Endothelial cell of umbilical vein (primary cell): ENCODE measurements at regions not wholly inside any gene's neighbourhood (a gene's known extent, or its start where the extent isn't known, plus 50 kb on each side); places are given as distances from the start of the nearest gene placed in this dataset.
A peak's percentile ranks its signal among the peaks of the same experiment; 100 is the strongest.

Experiments
- BruUV-seq: library from RNA; stranded (reverse); fragments of 400-500 nt; replicated peaks from 2 replicates; lab custom pipeline; 2021; lab: Mats Ljungman, UMichigan
- CTCF ChIA-PET: fragments of 300-600, 350-600 bp; sonication (Branson Sonifier 250); formaldehyde crosslinking; loops from one replicate; lab custom pipeline; 2021; ENCODE audit warnings: antibody characterized with exemption, inconsistent platforms; lab: Charles Lee
- POLR2A ChIA-PET: fragments of 300-600, 350-600 bp; sonication (Branson Sonifier 250); formaldehyde crosslinking; loops from one replicate; lab custom pipeline; 2021; ENCODE audit warnings: antibody characterized with exemption, inconsistent platforms; lab: Charles Lee
- DNase-seq: peaks from one replicate; pipeline ENCODE4 v3.0.0-alpha.2; 2011; ENCODE audit warnings: low read depth, low spot score
- FAIRE-seq: peaks from 2 replicates; lab custom pipeline; 2011; peaks lifted over from hg19 to GRCh38; lab: Jason Lieb, UNC
- H2AFZ ChIP-seq: 2 replicates; pipeline ENCODE4 v1.6.0; 2012; ENCODE audit warnings: low read depth, low read length, control low read depth, inconsistent platforms
- H3K27ac ChIP-seq: 2 replicates; pipeline ENCODE4 v1.5.1; 2011; ENCODE audit warnings: low read depth, mild to moderate bottlenecking, control low read depth, low read length, moderate library complexity; ENCODE audit not compliant: insufficient read depth
- H3K27me3 ChIP-seq, 2 experiments: 2 replicates each; pipeline versions ENCODE4 v1.6.0 to v1.6.1; 2011; ENCODE audit warnings: low read length in 2 of 2, mixed read lengths in 1 of 2; ENCODE audit not compliant: control insufficient read depth in 2 of 2, insufficient read depth in 2 of 2
- H3K36me3 ChIP-seq, 2 experiments: 2 replicates in 1 of 2; 3 replicates in 1 of 2; pipeline ENCODE4 v1.5.1; 2011; ENCODE audit warnings: low read length in 2 of 2, mild to moderate bottlenecking in 1 of 2, moderate library complexity in 1 of 2; ENCODE audit not compliant: control insufficient read depth in 2 of 2, insufficient read depth in 2 of 2; ENCODE audit errors: extremely low read depth in 1 of 2
- H3K4me1 ChIP-seq: 3 replicates; pipeline ENCODE4 v1.5.1; 2011; ENCODE audit warnings: mild to moderate bottlenecking, low read length; ENCODE audit not compliant: control insufficient read depth, insufficient read depth; ENCODE audit errors: extremely low read depth
- H3K4me2 ChIP-seq: 2 replicates; pipeline ENCODE4 v1.6.1; 2011; ENCODE audit warnings: low read length, control low read depth, mixed read lengths; ENCODE audit not compliant: insufficient read depth
- H3K4me3 ChIP-seq, 3 experiments: fragments of 200-600 bp in 1 of 3; sonication (generic), shearing (Covaris generic) in 1 of 3; replicated peaks in 1 of 3; 2 replicates each; pipeline ENCODE4 v1.5.1; 2011 to 2016; ENCODE audit warnings: control low read depth in 3 of 3, low read length in 3 of 3, mild to moderate bottlenecking in 2 of 3, inconsistent platforms in 1 of 3, low read depth in 1 of 3, moderate library complexity in 1 of 3; ENCODE audit not compliant: insufficient read depth in 1 of 3
- H3K79me2 ChIP-seq: 2 replicates; pipeline ENCODE4 v1.6.0; 2012; ENCODE audit warnings: low read length, inconsistent platforms; ENCODE audit not compliant: control insufficient read depth, insufficient read depth
- H3K9ac ChIP-seq: replicated peaks from 2 replicates; pipeline ENCODE3; 2011; ENCODE audit warnings: low read length, control low read depth; ENCODE audit not compliant: insufficient read depth; ENCODE audit errors: extremely low read depth
- H3K9me1 ChIP-seq: replicated peaks from 3 replicates; pipeline ENCODE4 v1.6.0; 2011; ENCODE audit warnings: mild to moderate bottlenecking, low read length; ENCODE audit not compliant: control insufficient read depth, insufficient read depth; ENCODE audit errors: extremely low read depth
- H3K9me3 ChIP-seq: replicated peaks from 2 replicates; pipeline ENCODE4 v1.5.1; 2012; ENCODE audit warnings: low read length, inconsistent platforms; ENCODE audit not compliant: control insufficient read depth, insufficient read depth
- H4K20me1 ChIP-seq: replicated peaks from 2 replicates; pipeline ENCODE3; 2011; ENCODE audit warnings: mild to moderate bottlenecking, low read length; ENCODE audit not compliant: control insufficient read depth, insufficient read depth; ENCODE audit errors: extremely low read depth
- EZH2 ChIP-seq: IDR thresholded peaks from 2 replicates; pipeline ENCODE4 v1.6.1; 2012; ENCODE audit warnings: borderline replicate concordance, low read depth, mild to moderate bottlenecking, moderate library complexity, low read length, inconsistent platforms; ENCODE audit not compliant: severe bottlenecking
- FOS ChIP-seq: IDR thresholded peaks from 2 replicates; pipeline ENCODE4 v1.6.1; 2011; ENCODE audit warnings: mild to moderate bottlenecking, low read length, moderate library complexity, borderline replicate concordance; ENCODE audit not compliant: insufficient read depth
- GATA2 ChIP-seq: IDR thresholded peaks from 2 replicates; pipeline ENCODE4 v1.7.0; 2011; ENCODE audit warnings: low read depth, mild to moderate bottlenecking, moderate library complexity, mixed read lengths, low read length; ENCODE audit not compliant: insufficient read length, insufficient read depth
- JUN ChIP-seq: IDR thresholded peaks from 2 replicates; pipeline ENCODE4 v1.6.1; 2011; ENCODE audit warnings: borderline replicate concordance, low read depth; ENCODE audit not compliant: insufficient read length, insufficient read depth
- MYC ChIP-seq: IDR thresholded peaks from one replicate; pipeline ENCODE4 v1.6.1; 2011; ENCODE audit warnings: mild to moderate bottlenecking, low read depth, low read length
- POLR2A ChIP-seq: IDR thresholded peaks from 2 replicates; pipeline ENCODE4 v1.6.1; 2012; ENCODE audit warnings: low read depth, mild to moderate bottlenecking, control low read depth, low read length
- POLR2AphosphoS5 ChIP-seq: IDR thresholded peaks from 2 replicates; pipeline ENCODE4 v1.6.1; 2012; ENCODE audit warnings: low read depth, mild to moderate bottlenecking, control low read depth, low read length, moderate library complexity; ENCODE audit not compliant: insufficient read depth
- dilution Hi-C: fragments of 300-500 bp; cut with MboI; formaldehyde crosslinking; loops from one replicate; pipeline ENCODE4 v1.15.0; 2019; ENCODE audit warnings: low sequenced_read_pairs; ENCODE audit not compliant: extremely low pct_ligation_motif_present
- intact Hi-C: fragments of 100-400 bp; cut with micrococcal nuclease; formaldehyde crosslinking; loops from one replicate; pipeline ENCODE4 v1.10.0; 2022
- TF ChIP-seq, protein P1 (sequence below): IDR thresholded peaks from 2 replicates; pipeline ENCODE4 v1.6.1; 2011; ENCODE audit not compliant: insufficient read depth, insufficient read length
- TF ChIP-seq, protein P2 (sequence below), 2 donors: IDR thresholded peaks; 1 replicate in 1 of 2; 2 replicates in 1 of 2; pipeline ENCODE4 v1.5.1; 2011; ENCODE audit warnings: low read length in 2 of 2, mild to moderate bottlenecking in 2 of 2, moderate library complexity in 2 of 2, control low read depth in 1 of 2, inconsistent platforms in 1 of 2, low read depth in 1 of 2; ENCODE audit not compliant: insufficient read depth in 1 of 2; ENCODE audit errors: extremely low read depth in 1 of 2

DNA sequence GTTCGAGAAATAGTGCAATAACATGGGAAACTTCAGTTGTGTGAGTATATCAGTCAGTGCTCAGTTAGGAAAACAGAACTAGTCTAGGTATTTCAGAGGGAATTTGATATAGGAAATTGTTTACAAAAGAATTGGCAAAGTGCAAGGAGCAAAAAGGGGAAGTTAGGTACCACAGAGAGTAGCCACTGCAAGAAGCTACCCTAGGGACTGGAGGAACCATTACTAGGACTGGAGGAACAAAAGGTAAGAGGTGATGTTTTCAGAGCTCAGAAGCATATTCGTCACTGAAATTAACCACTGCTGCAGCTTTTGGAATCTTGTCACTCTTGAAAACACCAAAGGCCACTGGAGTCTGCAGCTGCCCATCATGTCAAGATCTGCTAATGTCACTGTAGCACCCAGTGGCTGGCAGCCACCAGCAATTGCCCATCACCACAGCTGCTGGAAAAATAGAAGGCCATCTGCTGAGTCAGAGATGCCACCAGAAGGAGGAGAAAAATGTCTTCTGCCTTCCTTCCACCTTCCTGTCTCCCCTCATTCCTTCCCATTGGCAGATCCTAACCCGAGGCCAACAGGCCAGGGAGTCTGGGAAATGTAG lies 160.6 kb upstream of the RPS6KA3 start:
- no peaks in the 10 kb centered on the region for H4K20me1 ChIP-seq
- H3K9me3 ChIP-seq, result no peaks in the 10 kb centered on the region
- H2AFZ ChIP-seq, result no peak overlapping the region
- ChIA-PET CTCF (no interaction called here), POLR2A (no interaction called here)
- dilution Hi-C loops (no loop called here), intact Hi-C loops (no loop called here)
- BruUV-seq, result no TSS peak
- FAIRE-seq, result no peak
- no peaks in the 10 kb centered on the region for H3K36me3 ChIP-seq
- no peak for TF ChIP-seq POLR2AphosphoS5
- TF ChIP-seq EZH2, result no peak
- H3K9ac ChIP-seq, result no peak overlapping the region
- H3K4me1 ChIP-seq, result no peaks in the 10 kb centered on the region
- no peaks in the 10 kb centered on the region for H3K9me1 ChIP-seq
- no peak overlapping the region for H3K4me3 ChIP-seq
- DNase-seq, result no peak
- no peaks in the 10 kb centered on the region for H3K79me2 ChIP-seq
- no peaks in the 10 kb centered on the region for H3K27me3 ChIP-seq
- no peak overlapping the region for H3K27ac ChIP-seq
- no peak overlapping the region for H3K4me2 ChIP-seq

GRCh38 chrX:20421697-20422096 lies 155.0 kb upstream of the RPS6KA3 start:
- BruUV-seq, result no TSS peak
- no peak for TF ChIP-seq JUN
- no peak for TF ChIP-seq POLR2A
- TF ChIP-seq, protein P1, sequence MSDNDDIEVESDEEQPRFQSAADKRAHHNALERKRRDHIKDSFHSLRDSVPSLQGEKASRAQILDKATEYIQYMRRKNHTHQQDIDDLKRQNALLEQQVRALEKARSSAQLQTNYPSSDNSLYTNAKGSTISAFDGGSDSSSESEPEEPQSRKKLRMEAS, result no peak
- TF ChIP-seq, protein P2, sequence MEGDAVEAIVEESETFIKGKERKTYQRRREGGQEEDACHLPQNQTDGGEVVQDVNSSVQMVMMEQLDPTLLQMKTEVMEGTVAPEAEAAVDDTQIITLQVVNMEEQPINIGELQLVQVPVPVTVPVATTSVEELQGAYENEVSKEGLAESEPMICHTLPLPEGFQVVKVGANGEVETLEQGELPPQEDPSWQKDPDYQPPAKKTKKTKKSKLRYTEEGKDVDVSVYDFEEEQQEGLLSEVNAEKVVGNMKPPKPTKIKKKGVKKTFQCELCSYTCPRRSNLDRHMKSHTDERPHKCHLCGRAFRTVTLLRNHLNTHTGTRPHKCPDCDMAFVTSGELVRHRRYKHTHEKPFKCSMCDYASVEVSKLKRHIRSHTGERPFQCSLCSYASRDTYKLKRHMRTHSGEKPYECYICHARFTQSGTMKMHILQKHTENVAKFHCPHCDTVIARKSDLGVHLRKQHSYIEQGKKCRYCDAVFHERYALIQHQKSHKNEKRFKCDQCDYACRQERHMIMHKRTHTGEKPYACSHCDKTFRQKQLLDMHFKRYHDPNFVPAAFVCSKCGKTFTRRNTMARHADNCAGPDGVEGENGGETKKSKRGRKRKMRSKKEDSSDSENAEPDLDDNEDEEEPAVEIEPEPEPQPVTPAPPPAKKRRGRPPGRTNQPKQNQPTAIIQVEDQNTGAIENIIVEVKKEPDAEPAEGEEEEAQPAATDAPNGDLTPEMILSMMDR (IDR thresholded peaks at IDR 0.05; ENCODE audit: extremely low read depth in 1 of 2, insufficient read depth in 1 of 2, low read depth in 1 of 2, low read length in 2 of 2), result no peak
- no peak for TF ChIP-seq MYC
- no peak for TF ChIP-seq POLR2AphosphoS5
- no peak for TF ChIP-seq GATA2
- TF ChIP-seq EZH2, result no peak
- no peak for TF ChIP-seq FOS
- no peak for DNase-seq

More at GRCh38 chrX:20421697-20422096, 155.0 kb upstream of the RPS6KA3 start:
- H4K20me1 ChIP-seq, result no peaks in the 10 kb centered on the region
- H3K4me1 ChIP-seq, result no peaks in the 10 kb centered on the region
- dilution Hi-C loops, result no loop called here
- H3K9ac ChIP-seq, result no peak overlapping the region
- intact Hi-C loops, result no loop called here
- FAIRE-seq, result peak; percentile 8
- H3K79me2 ChIP-seq, result no peaks in the 10 kb centered on the region
- no peak overlapping the region for H3K4me2 ChIP-seq
- H3K36me3 ChIP-seq, result no peaks in the 10 kb centered on the region
- H3K9me3 ChIP-seq, result no peaks in the 10 kb centered on the region
- H3K27me3 ChIP-seq, result no peaks in the 10 kb centered on the region
- no peak overlapping the region for H3K27ac ChIP-seq
- H3K4me3 ChIP-seq, result no peak overlapping the region
- no peak overlapping the region for H2AFZ ChIP-seq
- CTCF ChIA-PET, result interaction anchor here (0.7 to 1.1 kb wide), 2 partner anchors 105 to 169 kb away, joined by 3 to 4 read pairs; no protein-coding TSS in a partner anchor
- POLR2A ChIA-PET, result no interaction called here
- no peaks in the 10 kb centered on the region for H3K9me1 ChIP-seq
